ENCODE measurements at regions not wholly inside any gene's neighbourhood (a gene's known extent, or its start where the extent isn't known, plus 50 kb on each side); places are given as distances from the start of the nearest gene placed in this dataset.
"Not testable (repeated sequence)": the region's sequence is repeated elsewhere in the genome, so short reads cannot be mapped to it uniquely, and the experiment has no call there.

GRCh38 chrX:30141966-30142365 is 73.4 kb upstream of the MAGEB2 start:
- Mint-ChIP-seq H3K27ac (ENCODE audit: unreplicated experiment) (no peak overlapping the region), H3K27me3 (ENCODE audit: unreplicated experiment) (peaks cover 2% of the 10 kb centered on the region), H3K4me1 (ENCODE audit: unreplicated experiment) (no peaks in the 10 kb centered on the region), H3K36me3 (ENCODE audit: unreplicated experiment) (no peaks in the 10 kb centered on the region), H3K4me3 (ENCODE audit: unreplicated experiment) (no peak overlapping the region), H3K9me3 (ENCODE audit: unreplicated experiment) (no peaks in the 10 kb centered on the region)
- no peak for DNase-seq (ENCODE audit: extremely low spot score, unreplicated experiment)
- TF ChIP-seq CTCF (IDR thresholded peaks at IDR 0.05) = peak; percentile 53

- Mint-ChIP-seq H3K36me3 (ENCODE audit: unreplicated experiment) (no peaks in the 10 kb centered on the region), H3K27ac (ENCODE audit: unreplicated experiment) (no peak overlapping the region), H3K4me3 (ENCODE audit: unreplicated experiment) (no peak overlapping the region), H3K4me1 (ENCODE audit: unreplicated experiment) (no peaks in the 10 kb centered on the region), H3K9me3 (ENCODE audit: unreplicated experiment) (no peaks in the 10 kb centered on the region), H3K27me3 (ENCODE audit: unreplicated experiment) (peaks cover 2% of the 10 kb centered on the region)
- no peak for DNase-seq (ENCODE audit: extremely low spot score, unreplicated experiment)
- no peak for TF ChIP-seq CTCF (IDR thresholded peaks at IDR 0.05)
Observed at GRCh38 chrX:30144221-30144620, 71.1 kb upstream of the MAGEB2 start.

- H3K4me3 Mint-ChIP-seq (ENCODE audit: unreplicated experiment) = no peak overlapping the region
- no peak overlapping the region for H3K27ac Mint-ChIP-seq (ENCODE audit: unreplicated experiment)
- H3K27me3 Mint-ChIP-seq (ENCODE audit: unreplicated experiment) = no peaks in the 10 kb centered on the region
Observed at GRCh38 chrX:30144971-30145731, 70.2 kb upstream of the MAGEB2 start.

GRCh38 chrX:30147996-30148643 is 67.2 kb upstream of the MAGEB2 start:
- Mint-ChIP-seq H3K4me1 (ENCODE audit: unreplicated experiment) (peaks cover 7% of the 10 kb centered on the region), H3K36me3 (ENCODE audit: unreplicated experiment) (no peaks in the 10 kb centered on the region), H3K27me3 (ENCODE audit: unreplicated experiment) (no peaks in the 10 kb centered on the region), H3K27ac (ENCODE audit: unreplicated experiment) (no peak overlapping the region), H3K9me3 (ENCODE audit: unreplicated experiment) (no peaks in the 10 kb centered on the region), H3K4me3 (ENCODE audit: unreplicated experiment) (no peak overlapping the region)
- TF ChIP-seq CTCF (IDR thresholded peaks at IDR 0.05) = no peak
- no peak for DNase-seq (ENCODE audit: extremely low spot score, unreplicated experiment)

More at GRCh38 chrX:30144971-30145731, 70.2 kb upstream of the MAGEB2 start:
- TF ChIP-seq CTCF (IDR thresholded peaks at IDR 0.05) = no peak
- H3K4me1 Mint-ChIP-seq (ENCODE audit: unreplicated experiment) = no peaks in the 10 kb centered on the region
- H3K36me3 Mint-ChIP-seq (ENCODE audit: unreplicated experiment) = no peaks in the 10 kb centered on the region
- DNase-seq (ENCODE audit: extremely low spot score, unreplicated experiment) = no peak
- H3K9me3 Mint-ChIP-seq (ENCODE audit: unreplicated experiment) = no peaks in the 10 kb centered on the region

GRCh38 chrX:30149206-30149605 is 66.2 kb upstream of the MAGEB2 start:
- DNase-seq (ENCODE audit: extremely low spot score, unreplicated experiment); H3K27me3 Mint-ChIP-seq (ENCODE audit: unreplicated experiment); H3K27ac Mint-ChIP-seq (ENCODE audit: unreplicated experiment); H3K36me3 Mint-ChIP-seq (ENCODE audit: unreplicated experiment); H3K9me3 Mint-ChIP-seq (ENCODE audit: unreplicated experiment); H3K4me3 Mint-ChIP-seq (ENCODE audit: unreplicated experiment): not testable (repeated sequence)
- H3K4me1 Mint-ChIP-seq (ENCODE audit: unreplicated experiment) = peaks cover 14% of the 10 kb centered on the region
